Upper lobe of left lung (tissue), 4 donors: ENCODE measurements at regions not wholly inside any gene's neighbourhood (a gene's known extent, or its start where the extent isn't known, plus 50 kb on each side); places are given as distances from the start of the nearest gene placed in this dataset.

Experiments
- CTCF ChIP-seq, 6 experiments: fragments of 450-650 bp in 4 of 6; fragments of 200-600 bp in 2 of 6; sonication (generic) in 2 of 6; IDR thresholded peaks; one replicate each; pipeline ENCODE4 v1.5.1; 2016 to 2019; ENCODE audit warnings: antibody characterized with exemption in 6 of 6
- EP300 ChIP-seq, 4 donors: sonication (generic); formaldehyde crosslinking; IDR thresholded peaks; one replicate each; pipeline ENCODE4 v1.5.1; 2017; ENCODE audit warnings: antibody characterized with exemption in 4 of 4, control low read depth in 2 of 4
- POLR2A ChIP-seq, 4 donors: fragments of 450-650 bp; IDR thresholded peaks; one replicate each; pipeline ENCODE4 v1.5.1; 2016 to 2017; ENCODE audit warnings: antibody characterized with exemption in 4 of 4, mild to moderate bottlenecking in 2 of 4
- POLR2AphosphoS5 ChIP-seq, 2 donors: sonication (generic); formaldehyde crosslinking; IDR thresholded peaks; one replicate each; pipeline ENCODE4 v1.5.1; 2017; ENCODE audit warnings: antibody characterized with exemption in 2 of 2

GRCh38 chr4:30413915-30414314, 306.3 kb upstream of the PCDH7 start:
- no peak for TF ChIP-seq CTCF (IDR thresholded peaks at IDR 0.05)
- TF ChIP-seq POLR2A (IDR thresholded peaks at IDR 0.05) = no peak
- no peak for TF ChIP-seq EP300 (IDR thresholded peaks at IDR 0.05)
- TF ChIP-seq POLR2AphosphoS5 (IDR thresholded peaks at IDR 0.05) = no peak
